ENCODE measurements at regions not wholly inside any gene's neighbourhood (a gene's known extent, or its start where the extent isn't known, plus 50 kb on each side); places are given as distances from the start of the nearest gene placed in this dataset.

DNA sequence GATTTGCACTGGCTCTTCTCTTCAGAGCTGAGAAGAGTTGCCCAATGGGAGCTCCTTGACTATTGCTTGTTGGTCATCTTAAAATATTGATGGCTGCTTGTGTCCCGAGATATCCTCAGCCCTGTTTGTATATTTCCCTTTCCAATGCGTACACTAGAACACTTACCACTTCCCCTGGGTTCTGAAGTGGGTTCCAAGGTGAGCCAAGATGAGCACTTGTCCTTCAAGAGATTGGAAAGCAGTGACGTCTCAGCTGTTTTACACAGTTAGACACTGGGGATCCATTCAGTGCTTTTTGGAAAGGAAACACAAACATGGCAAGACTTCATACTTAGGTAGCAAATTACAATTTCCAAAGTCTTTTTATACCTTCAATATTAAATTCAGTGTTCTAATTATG is 716.4 kb upstream of the CITED2 start:
- Histone ChIP-seq H3K79me2 (replicated peaks; ENCODE audit: insufficient read depth, low read length) (no peaks in the 10 kb centered on the region), H3K9ac (ENCODE audit: low read length) (no peak overlapping the region), H3K4me2 (ENCODE audit: low read length) (no peak overlapping the region), H3K9me3 (ENCODE audit: low read length) (no peaks in the 10 kb centered on the region), H3F3A (ENCODE audit: insufficient read depth, low read length, poor library complexity, severe bottlenecking) (no peaks in the 10 kb centered on the region), H2AFZ (ENCODE audit: low read depth, low read length) (no peak overlapping the region), H3K9me2 (ENCODE audit: insufficient read depth, low read length) (no peaks in the 10 kb centered on the region), H3K27me3 (ENCODE audit: insufficient read depth, low read depth, low read length) (no peaks in the 10 kb centered on the region), H3K27ac (ENCODE audit: low read length) (no peak overlapping the region), H4K20me1 (ENCODE audit: insufficient read depth) (no peaks in the 10 kb centered on the region), H3K4me3 (ENCODE audit: low read length) (no peak overlapping the region), H3K36me3 (ENCODE audit: insufficient read depth, low read length) (no peaks in the 10 kb centered on the region)
- TF ChIP-seq EP300 (conservative IDR thresholded peaks at IDR 0.05; ENCODE audit: poor library complexity, severe bottlenecking) (no peak), MXI1 (conservative IDR thresholded peaks at IDR 0.05; ENCODE audit: poor library complexity, severe bottlenecking) (no peak), POLR2AphosphoS5 (IDR thresholded peaks at IDR 0.05) (no peak), TAF1 (IDR thresholded peaks at IDR 0.05; ENCODE audit: low read depth) (no peak), REST (IDR thresholded peaks at IDR 0.05; ENCODE audit: borderline replicate concordance) (no peak), EZH2 (IDR thresholded peaks at IDR 0.05; ENCODE audit: borderline replicate concordance, insufficient read depth, low read length, poor library complexity, severe bottlenecking) (no peak), SMC3 (conservative IDR thresholded peaks at IDR 0.05; ENCODE audit: poor library complexity) (no peak), RAD21 (conservative IDR thresholded peaks at IDR 0.05) (no peak)
- TF ChIP-seq, protein P1, sequence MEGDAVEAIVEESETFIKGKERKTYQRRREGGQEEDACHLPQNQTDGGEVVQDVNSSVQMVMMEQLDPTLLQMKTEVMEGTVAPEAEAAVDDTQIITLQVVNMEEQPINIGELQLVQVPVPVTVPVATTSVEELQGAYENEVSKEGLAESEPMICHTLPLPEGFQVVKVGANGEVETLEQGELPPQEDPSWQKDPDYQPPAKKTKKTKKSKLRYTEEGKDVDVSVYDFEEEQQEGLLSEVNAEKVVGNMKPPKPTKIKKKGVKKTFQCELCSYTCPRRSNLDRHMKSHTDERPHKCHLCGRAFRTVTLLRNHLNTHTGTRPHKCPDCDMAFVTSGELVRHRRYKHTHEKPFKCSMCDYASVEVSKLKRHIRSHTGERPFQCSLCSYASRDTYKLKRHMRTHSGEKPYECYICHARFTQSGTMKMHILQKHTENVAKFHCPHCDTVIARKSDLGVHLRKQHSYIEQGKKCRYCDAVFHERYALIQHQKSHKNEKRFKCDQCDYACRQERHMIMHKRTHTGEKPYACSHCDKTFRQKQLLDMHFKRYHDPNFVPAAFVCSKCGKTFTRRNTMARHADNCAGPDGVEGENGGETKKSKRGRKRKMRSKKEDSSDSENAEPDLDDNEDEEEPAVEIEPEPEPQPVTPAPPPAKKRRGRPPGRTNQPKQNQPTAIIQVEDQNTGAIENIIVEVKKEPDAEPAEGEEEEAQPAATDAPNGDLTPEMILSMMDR (IDR thresholded peaks at IDR 0.05; ENCODE audit: poor library complexity, severe bottlenecking) = no peak

DNA sequence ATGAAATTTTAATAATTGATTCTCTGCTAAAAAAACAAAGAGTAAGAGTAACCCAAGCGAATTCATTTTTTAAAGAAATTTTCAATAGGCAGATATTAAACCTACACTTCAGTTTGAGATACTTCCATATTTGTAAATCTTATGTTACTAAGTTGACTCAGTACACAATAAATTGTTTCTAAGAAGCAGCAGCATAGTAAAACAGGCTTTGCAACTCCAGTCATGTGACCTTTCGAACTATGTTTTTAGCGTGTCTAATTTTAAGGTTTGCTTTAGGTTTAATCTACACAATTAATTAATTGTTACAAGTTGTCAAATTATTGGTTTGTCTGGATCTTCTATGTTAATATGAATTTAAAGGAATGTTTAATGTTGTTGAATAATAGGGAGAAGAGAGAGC is 708.9 kb upstream of the CITED2 start:
- no peaks in the 10 kb centered on the region for H4K20me1 ChIP-seq (ENCODE audit: insufficient read depth)
- H3K4me3 ChIP-seq (ENCODE audit: low read length) = no peak overlapping the region
- no peak overlapping the region for H2AFZ ChIP-seq (ENCODE audit: low read depth, low read length)
- no peaks in the 10 kb centered on the region for H3K9me3 ChIP-seq (ENCODE audit: low read length)
- no peaks in the 10 kb centered on the region for H3F3A ChIP-seq (ENCODE audit: insufficient read depth, low read length, poor library complexity, severe bottlenecking)
- no peak overlapping the region for H3K9ac ChIP-seq (ENCODE audit: low read length)
- TF ChIP-seq SMC3 (conservative IDR thresholded peaks at IDR 0.05; ENCODE audit: poor library complexity) = no peak
- TF ChIP-seq POLR2AphosphoS5 (IDR thresholded peaks at IDR 0.05) = no peak
- TF ChIP-seq EP300 (conservative IDR thresholded peaks at IDR 0.05; ENCODE audit: poor library complexity, severe bottlenecking) = no peak
- no peaks in the 10 kb centered on the region for H3K9me2 ChIP-seq (ENCODE audit: insufficient read depth, low read length)
- no peak overlapping the region for H3K27ac ChIP-seq (ENCODE audit: low read length)
- H3K36me3 ChIP-seq (ENCODE audit: insufficient read depth, low read length) = no peaks in the 10 kb centered on the region
- H3K79me2 ChIP-seq (replicated peaks; ENCODE audit: insufficient read depth, low read length) = no peaks in the 10 kb centered on the region
- H3K27me3 ChIP-seq (ENCODE audit: insufficient read depth, low read depth, low read length) = no peaks in the 10 kb centered on the region
- H3K4me2 ChIP-seq (ENCODE audit: low read length) = no peak overlapping the region

DNA sequence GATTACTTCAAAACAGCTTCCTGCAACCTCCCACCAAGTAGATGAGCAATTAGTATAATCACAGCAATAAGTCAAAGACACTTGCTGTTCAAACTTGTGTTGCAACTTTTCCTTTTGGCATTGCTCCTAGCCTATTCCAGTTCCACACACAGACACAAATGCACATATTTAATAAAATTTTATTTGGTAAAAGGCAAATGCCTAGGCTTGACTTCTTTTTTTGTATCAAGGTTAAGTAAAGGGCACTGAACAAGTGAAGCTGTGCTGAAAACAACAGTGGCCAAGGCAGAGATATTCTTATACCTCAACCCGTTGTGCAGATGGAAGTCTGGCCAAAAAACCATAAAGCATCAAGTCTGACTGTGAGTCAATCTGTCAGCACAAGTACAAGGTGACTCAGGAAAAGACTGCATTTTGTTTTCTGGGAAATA is 708.4 kb upstream of the CITED2 start:
- Histone ChIP-seq H3K4me3 (ENCODE audit: low read length) (no peak overlapping the region), H3K4me2 (ENCODE audit: low read length) (no peak overlapping the region), H3K27me3 (ENCODE audit: insufficient read depth, low read depth, low read length) (no peaks in the 10 kb centered on the region), H3K36me3 (ENCODE audit: insufficient read depth, low read length) (no peaks in the 10 kb centered on the region), H3K27ac (ENCODE audit: low read length) (no peak overlapping the region), H4K20me1 (ENCODE audit: insufficient read depth) (no peaks in the 10 kb centered on the region), H3F3A (ENCODE audit: insufficient read depth, low read length, poor library complexity, severe bottlenecking) (no peaks in the 10 kb centered on the region), H3K9me2 (ENCODE audit: insufficient read depth, low read length) (no peaks in the 10 kb centered on the region), H3K79me2 (replicated peaks; ENCODE audit: insufficient read depth, low read length) (no peaks in the 10 kb centered on the region), H3K9ac (ENCODE audit: low read length) (no peak overlapping the region), H3K9me3 (ENCODE audit: low read length) (no peaks in the 10 kb centered on the region), H2AFZ (ENCODE audit: low read depth, low read length) (no peak overlapping the region)
- no peak for TF ChIP-seq RAD21 (conservative IDR thresholded peaks at IDR 0.05)
- no peak for TF ChIP-seq SMC3 (conservative IDR thresholded peaks at IDR 0.05; ENCODE audit: poor library complexity)
- no peak for TF ChIP-seq EZH2 (IDR thresholded peaks at IDR 0.05; ENCODE audit: borderline replicate concordance, insufficient read depth, low read length, poor library complexity, severe bottlenecking)

Measured in neural cell (in vitro differentiated cells).